Muscle of leg (tissue), 3 donors: ENCODE measurements at regions not wholly inside any gene's neighbourhood (a gene's known extent, or its start where the extent isn't known, plus 50 kb on each side); places are given as distances from the start of the nearest gene placed in this dataset.

ENCODE experiments used
- DNase-seq: peaks from one replicate; pipeline ENCODE4 v3.0.0; 2013
- H3K27ac ChIP-seq: one replicate; pipeline ENCODE4 v1.5.1; 2013; ENCODE audit warnings: mild to moderate bottlenecking, low read length, control low read depth
- H3K27me3 ChIP-seq: one replicate; pipeline ENCODE4 v1.6.1; 2013; ENCODE audit warnings: low read length; ENCODE audit not compliant: control insufficient read depth, insufficient read depth
- H3K36me3 ChIP-seq: one replicate; pipeline ENCODE4 v1.6.1; 2013; ENCODE audit warnings: low read length; ENCODE audit not compliant: control insufficient read depth, insufficient read depth
- H3K4me1 ChIP-seq: one replicate; pipeline ENCODE4 v1.6.1; 2013; ENCODE audit warnings: low read length; ENCODE audit not compliant: control insufficient read depth, insufficient read depth
- H3K4me3 ChIP-seq: one replicate; pipeline ENCODE4 v1.5.1; 2013; ENCODE audit warnings: low read length, control low read depth
- H3K9me3 ChIP-seq: replicated peaks from 2 replicates; pipeline ENCODE4 v1.6.1; 2013; ENCODE audit warnings: low read depth, low read length; ENCODE audit not compliant: control insufficient read depth
- WGBS: methylation state at CpG from one replicate; pipeline ENCODE4 v1.1.5; 2013; ENCODE audit warnings: missing lambda C conversion rate; ENCODE audit not compliant: insufficient coverage; 5-methylcytosine and 5-hydroxymethylcytosine counted together

DNA sequence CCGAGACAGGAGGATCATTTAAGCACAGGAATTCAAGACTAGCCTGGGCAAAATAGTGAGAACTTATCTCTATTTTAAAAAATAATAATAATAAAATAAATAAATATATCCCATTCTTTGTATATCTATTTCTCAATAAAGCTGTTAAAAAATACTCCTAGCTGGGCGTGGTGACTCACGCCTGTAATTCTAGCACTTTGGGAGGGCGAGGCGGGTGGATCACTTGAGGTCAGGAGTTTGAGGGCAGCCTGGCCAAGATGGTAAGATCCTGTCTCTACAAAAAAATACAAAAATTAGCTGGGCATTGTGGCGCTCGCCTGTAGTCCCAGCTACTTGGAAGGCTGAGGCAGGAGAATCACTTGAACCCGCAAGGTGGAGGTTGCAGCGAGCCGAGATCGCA is 75.7 kb upstream of the TBX3 start:
- Histone ChIP-seq H3K4me1 (peaks cover 16% of the 10 kb centered on the region), H3K27ac (no peak overlapping the region), H3K9me3 (no peaks in the 10 kb centered on the region), H3K4me3 (no peak overlapping the region), H3K27me3 (no peaks in the 10 kb centered on the region), H3K36me3 (no peaks in the 10 kb centered on the region)
- WGBS = no CpG with 5 or more reads among the region's 11 CpGs
- no peak for DNase-seq

DNA sequence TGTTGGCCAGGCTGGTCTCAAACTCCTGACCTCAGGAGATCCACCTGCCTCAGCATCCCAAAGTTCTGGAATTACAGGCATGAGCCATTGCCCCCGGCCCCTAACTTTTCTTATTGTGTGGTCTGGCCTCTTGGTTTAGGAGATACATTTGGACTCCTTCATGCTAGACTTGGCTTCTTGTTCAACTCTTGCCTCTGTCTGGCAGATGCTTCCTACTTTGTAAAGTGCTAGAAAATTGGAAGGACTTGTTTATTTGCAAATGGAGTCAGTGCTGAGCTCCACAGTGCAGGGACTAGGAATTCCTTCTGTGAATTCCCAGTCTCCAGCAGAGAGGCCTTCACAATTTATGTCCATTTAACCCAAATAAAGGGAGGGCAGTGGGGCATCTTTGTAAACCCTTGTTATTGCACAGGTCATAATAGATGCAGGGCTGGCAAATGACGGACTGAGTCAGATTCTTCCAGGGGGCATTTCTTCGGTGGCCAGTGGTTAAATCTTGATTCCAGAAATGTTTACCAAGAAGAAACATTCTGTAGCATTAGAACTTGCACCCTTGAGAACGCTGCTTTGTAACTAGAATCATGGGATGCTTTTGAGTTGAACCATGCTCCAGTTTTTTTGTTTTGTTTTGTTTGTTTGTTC is 73.8 kb upstream of the TBX3 start:
- 86% methylated on average over 1 of the region's 4 CpGs for WGBS
- no peak overlapping the region for H3K27ac ChIP-seq
- H3K4me3 ChIP-seq = no peak overlapping the region
- DNase-seq = peak; percentile 51
- no peaks in the 10 kb centered on the region for H3K27me3 ChIP-seq
- H3K4me1 ChIP-seq = peaks cover 16% of the 10 kb centered on the region
- no peaks in the 10 kb centered on the region for H3K9me3 ChIP-seq
- no peaks in the 10 kb centered on the region for H3K36me3 ChIP-seq

DNA sequence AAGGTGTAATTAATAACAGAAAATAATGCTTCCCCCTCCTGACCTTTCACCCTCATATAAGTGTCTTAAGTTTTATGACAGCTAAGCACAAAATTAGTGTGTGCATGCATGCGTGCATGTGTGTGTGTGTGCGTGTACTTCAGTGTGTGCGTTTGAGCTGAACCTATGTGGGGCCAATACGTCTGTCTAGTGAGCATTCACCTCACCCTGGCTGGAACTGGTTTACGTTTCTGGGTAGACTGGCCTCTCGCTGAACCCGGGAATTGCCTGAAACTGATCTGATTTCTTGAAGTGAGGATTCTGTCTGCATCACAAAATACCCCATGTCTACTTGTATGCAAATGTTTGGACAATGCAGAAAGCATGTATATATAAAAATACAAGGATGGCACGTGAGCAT is 68.2 kb upstream of the TBX3 start:
- DNase-seq = no peak
- no peaks in the 10 kb centered on the region for H3K27me3 ChIP-seq
- no peak overlapping the region for H3K4me3 ChIP-seq
- WGBS = 30% methylated on average over 4 of the region's 8 CpGs
- H3K36me3 ChIP-seq = no peaks in the 10 kb centered on the region
- no peak overlapping the region for H3K27ac ChIP-seq
- H3K4me1 ChIP-seq = peaks cover 15% of the 10 kb centered on the region
- H3K9me3 ChIP-seq = no peaks in the 10 kb centered on the region

DNA sequence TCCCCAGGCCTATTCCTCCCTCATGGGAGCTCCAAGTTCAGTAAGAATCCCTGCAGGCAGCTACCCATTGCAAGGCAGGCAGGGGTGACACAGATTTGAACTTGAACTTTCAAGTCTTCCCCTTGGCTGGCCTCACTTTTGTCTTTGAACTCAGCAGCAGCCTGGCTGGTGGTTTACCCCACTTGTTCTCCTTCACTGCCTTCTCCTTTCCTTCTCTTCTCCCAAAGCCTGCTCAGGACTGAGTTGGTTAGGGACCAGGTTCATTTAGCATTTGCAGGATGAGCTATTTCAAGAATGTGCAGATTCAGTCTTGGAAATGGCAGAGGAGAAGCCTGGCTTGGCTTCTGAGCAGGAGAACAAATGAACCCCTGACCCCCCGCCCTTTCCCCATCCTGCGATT is 67.7 kb upstream of the TBX3 start:
- Histone ChIP-seq H3K27ac (no peak overlapping the region), H3K4me3 (no peak overlapping the region), H3K4me1 (peaks cover 17% of the 10 kb centered on the region), H3K9me3 (no peaks in the 10 kb centered on the region), H3K27me3 (no peaks in the 10 kb centered on the region), H3K36me3 (no peaks in the 10 kb centered on the region)
- WGBS = no CpG with 5 or more reads among the region's 2 CpGs
- no peak for DNase-seq

DNA sequence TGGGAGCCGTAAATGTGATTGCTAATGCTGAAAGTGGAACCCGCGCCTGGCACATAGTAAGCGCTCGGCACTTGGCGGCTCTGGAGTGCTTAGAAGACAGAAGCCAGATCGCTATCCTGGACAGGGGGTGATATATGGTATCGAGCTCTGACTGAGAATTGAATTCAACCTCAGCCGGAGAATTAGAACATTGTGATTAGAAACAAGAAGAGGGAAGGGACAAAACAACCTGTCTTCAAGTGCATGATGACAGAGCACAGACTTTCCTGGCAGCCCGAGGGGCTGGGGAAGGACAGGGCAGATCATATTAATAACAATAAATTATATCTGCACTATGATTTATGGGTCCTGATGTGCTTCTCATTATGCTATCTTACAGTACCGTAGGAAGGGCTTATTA is 66.9 kb upstream of the TBX3 start:
- H3K27ac ChIP-seq = no peak overlapping the region
- no peaks in the 10 kb centered on the region for H3K36me3 ChIP-seq
- no peak overlapping the region for H3K4me3 ChIP-seq
- DNase-seq = no peak
- WGBS = 87% methylated on average over 9 of the region's 11 CpGs
- no peaks in the 10 kb centered on the region for H3K9me3 ChIP-seq
- peaks cover 17% of the 10 kb centered on the region for H3K4me1 ChIP-seq
- H3K27me3 ChIP-seq = no peaks in the 10 kb centered on the region

DNA sequence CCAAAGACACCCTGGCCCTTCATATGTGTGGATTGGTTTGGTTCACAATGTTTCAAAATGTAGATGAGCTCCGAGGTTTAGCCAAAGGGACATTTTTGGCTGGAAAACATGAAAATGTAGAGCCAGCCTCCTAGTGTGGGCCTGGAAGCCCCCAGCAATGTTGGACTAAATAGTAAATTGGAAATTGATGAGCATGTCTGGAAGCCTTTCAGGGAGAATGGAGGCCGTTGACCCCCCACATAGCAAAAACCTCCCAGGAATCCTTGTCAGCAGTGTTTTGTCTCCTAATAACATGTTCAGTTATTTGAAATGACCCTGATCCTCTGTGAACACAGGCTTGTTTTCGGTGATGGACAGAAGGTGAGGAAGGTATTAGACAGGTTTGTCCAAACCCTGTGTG is 65.1 kb upstream of the TBX3 start:
- no peak overlapping the region for H3K27ac ChIP-seq
- peaks cover 22% of the 10 kb centered on the region for H3K4me1 ChIP-seq
- DNase-seq = no peak
- no peaks in the 10 kb centered on the region for H3K36me3 ChIP-seq
- no peaks in the 10 kb centered on the region for H3K27me3 ChIP-seq
- H3K4me3 ChIP-seq = no peak overlapping the region
- WGBS = 80% methylated on average over 1 of the region's 3 CpGs
- no peaks in the 10 kb centered on the region for H3K9me3 ChIP-seq

DNA sequence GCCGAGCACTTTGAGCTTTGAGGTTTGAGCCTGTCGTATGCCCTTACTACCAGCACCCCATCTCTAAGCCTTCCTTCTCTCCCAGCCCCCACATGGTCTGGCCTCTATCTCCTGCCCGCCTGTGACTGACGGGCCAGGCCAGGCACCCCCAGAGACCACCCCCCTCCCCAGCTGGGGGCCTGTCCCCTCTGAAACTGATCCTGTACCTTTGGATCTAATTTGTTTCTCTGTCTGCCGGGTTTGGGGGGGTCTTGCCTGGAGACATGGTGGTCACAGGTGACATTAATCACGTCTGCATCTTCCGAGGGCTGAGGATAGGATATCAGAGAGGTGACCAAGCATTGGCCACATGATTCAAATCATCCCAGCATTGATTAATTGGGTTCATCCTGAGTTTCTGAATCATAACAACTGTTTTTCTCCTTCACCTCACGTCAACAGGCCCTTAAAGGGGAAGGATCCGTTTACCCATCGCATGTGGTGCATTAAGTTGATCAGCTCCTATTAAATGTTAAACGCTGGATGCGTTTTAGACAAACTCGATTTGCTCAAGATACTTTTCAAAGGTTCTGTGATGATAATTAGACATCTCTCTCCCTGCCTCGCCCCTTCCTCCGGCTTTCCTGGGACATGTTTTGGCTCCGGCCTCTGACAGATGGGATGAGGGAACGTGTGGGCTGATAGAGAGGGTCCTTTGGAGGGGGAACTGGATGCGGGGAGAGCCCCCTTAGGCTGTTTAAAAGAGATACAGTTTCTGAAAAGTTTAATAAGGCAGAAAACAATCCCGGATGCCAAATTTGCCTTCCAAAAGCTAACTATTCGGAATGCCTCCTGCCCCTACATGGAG is 63.3 kb upstream of the TBX3 start:
- Histone ChIP-seq H3K9me3 (no peaks in the 10 kb centered on the region), H3K4me3 (no peak overlapping the region), H3K4me1 (peaks cover 15% of the 10 kb centered on the region), H3K27me3 (peaks cover 2% of the 10 kb centered on the region), H3K27ac (no peak overlapping the region), H3K36me3 (no peaks in the 10 kb centered on the region)
- 43% methylated on average over 6 of the region's 20 CpGs for WGBS
- no peak for DNase-seq

DNA sequence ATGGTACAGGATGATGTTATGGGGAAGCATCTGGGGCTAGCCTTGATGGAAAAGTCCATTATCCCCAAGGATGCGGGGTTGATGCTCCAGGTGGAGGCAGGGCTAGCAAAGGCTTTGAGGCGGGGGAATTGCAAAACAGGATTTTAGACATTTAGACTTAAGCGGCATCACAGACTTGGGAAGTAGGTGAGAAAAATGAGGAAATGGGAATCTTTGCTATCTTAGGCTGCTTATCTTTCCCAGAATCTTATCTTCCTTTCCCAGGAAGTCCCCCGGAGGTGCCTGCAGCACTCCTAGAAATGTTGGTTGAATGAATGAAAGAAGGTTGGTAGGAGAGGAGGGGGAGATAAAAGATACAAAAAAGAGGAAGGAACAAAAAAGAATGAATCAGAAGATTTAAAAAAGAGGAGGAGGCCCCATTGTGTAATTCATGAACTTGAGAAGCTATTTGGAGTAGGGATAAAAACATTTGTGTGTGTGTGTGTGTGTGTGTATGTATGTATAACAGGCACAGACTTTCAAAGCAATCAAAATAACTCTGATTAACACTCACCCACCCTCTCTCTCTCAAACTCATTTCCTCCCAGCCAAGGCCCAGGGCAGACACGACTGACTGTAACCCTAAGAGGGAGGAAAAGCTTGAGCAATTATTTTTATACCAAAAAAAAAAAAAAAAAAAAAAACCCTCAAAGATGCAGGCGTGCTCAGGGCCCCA is 62.5 kb upstream of the TBX3 start:
- Histone ChIP-seq H3K4me3 (no peak overlapping the region), H3K9me3 (no peaks in the 10 kb centered on the region), H3K4me1 (peaks cover 11% of the 10 kb centered on the region), H3K27me3 (peaks cover 2% of the 10 kb centered on the region), H3K36me3 (no peaks in the 10 kb centered on the region), H3K27ac (no peak overlapping the region)
- 53% methylated on average over 4 of the region's 6 CpGs for WGBS
- DNase-seq = no peak

DNA sequence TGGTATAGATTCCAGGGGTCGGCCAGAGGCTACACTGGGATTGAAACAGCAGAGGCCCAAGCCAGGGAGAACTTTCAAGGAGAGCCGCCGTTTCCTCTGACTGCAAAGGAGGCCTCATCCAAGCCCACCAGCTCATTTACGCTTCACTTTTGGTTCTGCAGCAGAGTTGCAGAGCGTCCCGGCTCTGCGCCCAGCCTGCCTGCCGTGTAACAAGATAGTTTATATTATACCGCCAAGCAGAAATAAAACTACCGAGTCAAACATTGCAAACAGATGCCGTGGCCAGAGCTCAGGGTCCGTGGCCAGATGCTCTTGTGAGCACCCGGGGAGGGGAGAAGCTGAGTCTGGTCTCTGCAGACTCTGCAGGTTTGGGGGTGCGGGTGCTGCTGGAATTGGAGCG is 60.7 kb upstream of the TBX3 start:
- H3K27me3 ChIP-seq = peaks cover 2% of the 10 kb centered on the region
- DNase-seq = peak; percentile 93
- no peaks in the 10 kb centered on the region for H3K9me3 ChIP-seq
- no peak overlapping the region for H3K4me3 ChIP-seq
- H3K27ac ChIP-seq = no peak overlapping the region
- WGBS = 23% methylated on average over 6 of the region's 15 CpGs
- peaks cover 11% of the 10 kb centered on the region for H3K4me1 ChIP-seq
- no peaks in the 10 kb centered on the region for H3K36me3 ChIP-seq

DNA sequence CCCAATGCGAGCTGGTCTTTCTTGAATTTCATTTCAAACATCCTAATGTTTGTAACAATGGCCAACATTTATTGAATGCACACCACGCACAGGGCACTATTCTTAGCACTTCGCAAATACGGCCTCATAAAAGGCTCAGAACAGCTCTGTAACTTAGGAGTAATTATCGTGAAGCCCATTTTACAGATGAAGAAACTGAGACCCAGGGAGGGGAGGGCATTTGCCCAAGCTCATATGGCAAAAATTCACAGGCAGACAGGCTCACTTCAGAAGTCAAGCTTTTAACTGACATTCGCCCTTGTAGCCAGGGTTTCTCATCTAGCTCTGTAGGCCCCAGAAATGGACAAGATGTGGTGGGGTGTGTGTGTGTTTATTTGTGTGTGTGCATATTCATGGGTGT is 60.3 kb upstream of the TBX3 start:
- H3K4me3 ChIP-seq = no peak overlapping the region
- H3K27ac ChIP-seq = peak overlapping the region; percentile 65
- DNase-seq = no peak
- 83% methylated on average over 4 of the region's 6 CpGs for WGBS
- no peaks in the 10 kb centered on the region for H3K36me3 ChIP-seq
- no peaks in the 10 kb centered on the region for H3K9me3 ChIP-seq
- peaks cover 11% of the 10 kb centered on the region for H3K4me1 ChIP-seq
- peaks cover 2% of the 10 kb centered on the region for H3K27me3 ChIP-seq
